ENCODE measurements at regions not wholly inside any gene's neighbourhood (a gene's known extent, or its start where the extent isn't known, plus 50 kb on each side); places are given as distances from the start of the nearest gene placed in this dataset.
"Not testable (repeated sequence)": the region's sequence is repeated elsewhere in the genome, so short reads cannot be mapped to it uniquely, and the experiment has no call there.

GRCh38 chr7:156522801-156523200, 117.8 kb upstream of the RNF32 start:
- Histone ChIP-seq H3K27me3 (no peaks in the 10 kb centered on the region), H3K9me3 (no peaks in the 10 kb centered on the region), H3K4me3 (no peak overlapping the region), H3K27ac (no peak overlapping the region), H3K36me3 (no peaks in the 10 kb centered on the region), H3K4me1 (no peaks in the 10 kb centered on the region)
- TF ChIP-seq, protein P1, sequence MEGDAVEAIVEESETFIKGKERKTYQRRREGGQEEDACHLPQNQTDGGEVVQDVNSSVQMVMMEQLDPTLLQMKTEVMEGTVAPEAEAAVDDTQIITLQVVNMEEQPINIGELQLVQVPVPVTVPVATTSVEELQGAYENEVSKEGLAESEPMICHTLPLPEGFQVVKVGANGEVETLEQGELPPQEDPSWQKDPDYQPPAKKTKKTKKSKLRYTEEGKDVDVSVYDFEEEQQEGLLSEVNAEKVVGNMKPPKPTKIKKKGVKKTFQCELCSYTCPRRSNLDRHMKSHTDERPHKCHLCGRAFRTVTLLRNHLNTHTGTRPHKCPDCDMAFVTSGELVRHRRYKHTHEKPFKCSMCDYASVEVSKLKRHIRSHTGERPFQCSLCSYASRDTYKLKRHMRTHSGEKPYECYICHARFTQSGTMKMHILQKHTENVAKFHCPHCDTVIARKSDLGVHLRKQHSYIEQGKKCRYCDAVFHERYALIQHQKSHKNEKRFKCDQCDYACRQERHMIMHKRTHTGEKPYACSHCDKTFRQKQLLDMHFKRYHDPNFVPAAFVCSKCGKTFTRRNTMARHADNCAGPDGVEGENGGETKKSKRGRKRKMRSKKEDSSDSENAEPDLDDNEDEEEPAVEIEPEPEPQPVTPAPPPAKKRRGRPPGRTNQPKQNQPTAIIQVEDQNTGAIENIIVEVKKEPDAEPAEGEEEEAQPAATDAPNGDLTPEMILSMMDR (IDR thresholded peaks at IDR 0.05): no peak
- TF ChIP-seq POLR2AphosphoS5 (IDR thresholded peaks at IDR 0.05): no peak
- TF ChIP-seq POLR2A (IDR thresholded peaks at IDR 0.05): no peak
- DNase-seq (ENCODE audit: low spot score in 2 of 2): no peak
- 94% methylated on average over 17 of the region's 17 CpGs for WGBS

DNA sequence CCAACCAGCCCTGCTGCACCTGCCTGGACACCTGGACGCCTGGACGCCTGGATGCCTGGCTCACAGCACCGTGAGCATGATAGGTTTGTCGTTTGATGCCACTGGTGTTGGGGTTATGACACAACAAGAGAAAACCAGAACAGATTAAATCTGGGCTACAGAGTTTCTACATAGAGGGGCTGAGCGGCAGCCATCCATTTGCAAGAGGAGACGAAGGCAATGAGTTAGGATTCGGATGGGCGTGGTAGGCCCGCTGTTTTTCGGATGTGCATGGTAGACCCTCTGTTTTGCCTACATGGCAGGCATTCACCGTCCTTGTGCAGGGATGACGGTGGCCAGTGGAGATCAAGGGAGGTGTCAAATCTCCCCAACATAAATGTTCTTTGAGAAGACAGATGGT, 121.5 kb upstream of the RNF32 start:
- no peak for TF ChIP-seq POLR2AphosphoS5 (IDR thresholded peaks at IDR 0.05)
- TF ChIP-seq EP300 (IDR thresholded peaks at IDR 0.05): no peak
- TF ChIP-seq, protein P1 (IDR thresholded peaks at IDR 0.05): no peak
- no peak for TF ChIP-seq POLR2A (IDR thresholded peaks at IDR 0.05)
- H3K4me1 ChIP-seq: no peaks in the 10 kb centered on the region
- no peak overlapping the region for H3K27ac ChIP-seq
- 99% methylated on average over 9 of the region's 12 CpGs for WGBS
- no peak overlapping the region for H3K4me3 ChIP-seq
- H3K36me3 ChIP-seq: no peaks in the 10 kb centered on the region
- H3K9me3 ChIP-seq: peaks cover 2% of the 10 kb centered on the region
- H3K27me3 ChIP-seq: no peaks in the 10 kb centered on the region
- DNase-seq (ENCODE audit: low spot score in 2 of 2): no peak

DNA sequence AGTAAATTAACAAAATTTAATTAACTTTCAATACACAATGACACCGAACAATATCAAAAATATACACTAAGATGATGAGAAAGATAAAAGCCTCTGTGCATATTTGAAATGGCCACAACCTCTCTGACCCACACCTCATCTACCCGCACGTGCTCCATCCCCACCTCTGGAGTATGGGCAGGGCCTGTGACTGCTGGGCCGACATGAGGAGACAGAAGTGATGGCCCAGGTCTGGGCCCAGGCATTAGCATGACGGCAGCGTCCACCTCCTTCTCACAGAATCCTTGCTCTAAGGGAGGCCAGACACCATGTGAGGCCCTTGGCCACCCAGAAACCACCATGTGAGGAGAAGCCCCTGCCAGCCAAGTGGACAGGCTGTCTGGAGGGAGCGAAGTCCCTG, 122.1 kb upstream of the RNF32 start:
- Histone ChIP-seq H3K27ac (no peak overlapping the region), H3K9me3 (peaks cover 5% of the 10 kb centered on the region), H3K36me3 (no peaks in the 10 kb centered on the region), H3K4me3 (no peak overlapping the region), H3K4me1 (no peaks in the 10 kb centered on the region), H3K27me3 (no peaks in the 10 kb centered on the region)
- WGBS: 98% methylated on average over 7 of the region's 7 CpGs
- TF ChIP-seq, protein P1 (IDR thresholded peaks at IDR 0.05): no peak
- TF ChIP-seq POLR2AphosphoS5 (IDR thresholded peaks at IDR 0.05) (no peak), EP300 (IDR thresholded peaks at IDR 0.05) (no peak), POLR2A (IDR thresholded peaks at IDR 0.05) (no peak)
- DNase-seq (ENCODE audit: low spot score in 2 of 2): no peak

- not testable (repeated sequence) for H3K27me3 ChIP-seq; H3K36me3 ChIP-seq; H3K9me3 ChIP-seq; H3K4me1 ChIP-seq; H3K27ac ChIP-seq; H3K4me3 ChIP-seq; DNase-seq (ENCODE audit: low spot score in 2 of 2)
- WGBS: 65% methylated on average over 7 of the region's 8 CpGs
Measured at GRCh38 chr7:156517858-156518257, 122.7 kb upstream of the RNF32 start.

DNA sequence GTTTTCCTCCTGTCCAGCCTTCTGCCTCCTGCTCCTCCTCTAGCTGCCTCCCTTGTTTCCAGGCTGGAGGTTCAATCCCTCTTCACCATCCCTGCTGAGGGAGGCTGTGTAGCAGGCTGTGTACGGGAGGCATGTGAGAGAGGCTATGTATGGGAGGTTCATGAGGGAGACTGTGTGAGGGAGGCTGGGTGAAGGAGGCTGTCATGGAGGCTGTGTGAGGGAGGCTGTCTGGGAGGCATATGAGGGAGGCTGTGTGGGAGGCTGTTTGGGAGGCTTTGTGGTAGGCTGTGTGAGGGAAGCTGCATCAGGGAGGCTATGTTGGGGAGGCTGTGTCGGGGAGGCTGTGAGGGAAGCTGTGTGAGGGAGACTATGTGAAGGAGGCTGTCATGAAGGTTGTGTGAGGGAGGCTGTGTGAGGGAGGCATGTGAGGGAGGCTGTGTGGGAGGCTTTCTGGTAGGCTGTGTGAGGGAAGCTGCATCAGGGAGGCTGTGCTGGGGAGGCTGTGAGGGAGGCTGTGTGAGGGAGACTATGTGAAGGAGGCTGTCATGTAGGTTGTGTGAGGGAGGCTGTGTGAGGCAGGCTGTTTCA, 123.7 kb upstream of the RNF32 start:
- H3K9me3 ChIP-seq: peaks cover 5% of the 10 kb centered on the region
- 88% methylated on average over 2 of the region's 2 CpGs for WGBS
- no peak overlapping the region for H3K27ac ChIP-seq
- TF ChIP-seq POLR2AphosphoS5 (IDR thresholded peaks at IDR 0.05) (no peak), POLR2A (IDR thresholded peaks at IDR 0.05) (no peak), EP300 (IDR thresholded peaks at IDR 0.05) (no peak)
- H3K36me3 ChIP-seq: no peaks in the 10 kb centered on the region
- no peak for DNase-seq (ENCODE audit: low spot score in 2 of 2)
- no peaks in the 10 kb centered on the region for H3K27me3 ChIP-seq
- no peak overlapping the region for H3K4me3 ChIP-seq
- H3K4me1 ChIP-seq: no peaks in the 10 kb centered on the region

- no peaks in the 10 kb centered on the region for H3K4me1 ChIP-seq
- H3K4me3 ChIP-seq: no peak overlapping the region
- H3K27ac ChIP-seq: no peak overlapping the region
- DNase-seq (ENCODE audit: low spot score in 2 of 2): no peak
- H3K27me3 ChIP-seq: no peaks in the 10 kb centered on the region
- TF ChIP-seq, protein P1 (IDR thresholded peaks at IDR 0.05): no peak
- no peak for TF ChIP-seq EP300 (IDR thresholded peaks at IDR 0.05)
- no peak for TF ChIP-seq POLR2AphosphoS5 (IDR thresholded peaks at IDR 0.05)
- no peak for TF ChIP-seq POLR2A (IDR thresholded peaks at IDR 0.05)
- WGBS: 58% methylated on average over 26 of the region's 29 CpGs
- no peaks in the 10 kb centered on the region for H3K36me3 ChIP-seq
- H3K9me3 ChIP-seq: peaks cover 5% of the 10 kb centered on the region
Measured at GRCh38 chr7:156515911-156516790, 124.4 kb upstream of the RNF32 start.

All from suprapubic skin (tissue), 4 donors.